Inferior parietal cortex (tissue), 1 donor: ENCODE measurements at regions not wholly inside any gene's neighbourhood (a gene's known extent, or its start where the extent isn't known, plus 50 kb on each side); places are given as distances from the start of the nearest gene placed in this dataset.

Experiments used
- DNase-seq: peaks from one replicate; pipeline ENCODE4 v3.0.0-alpha.2; 2016; ENCODE audit errors: extremely low spot score

- DNase-seq, result no peak
Observed at GRCh38 chr5:93791518-93791972, 50.1 kb upstream of the POU5F2 start.
